ENCODE measurements at regions not wholly inside any gene's neighbourhood (a gene's known extent, or its start where the extent isn't known, plus 50 kb on each side); places are given as distances from the start of the nearest gene placed in this dataset.
"Not testable (repeated sequence)": the region's sequence is repeated elsewhere in the genome, so short reads cannot be mapped to it uniquely, and the experiment has no call there.

DNA sequence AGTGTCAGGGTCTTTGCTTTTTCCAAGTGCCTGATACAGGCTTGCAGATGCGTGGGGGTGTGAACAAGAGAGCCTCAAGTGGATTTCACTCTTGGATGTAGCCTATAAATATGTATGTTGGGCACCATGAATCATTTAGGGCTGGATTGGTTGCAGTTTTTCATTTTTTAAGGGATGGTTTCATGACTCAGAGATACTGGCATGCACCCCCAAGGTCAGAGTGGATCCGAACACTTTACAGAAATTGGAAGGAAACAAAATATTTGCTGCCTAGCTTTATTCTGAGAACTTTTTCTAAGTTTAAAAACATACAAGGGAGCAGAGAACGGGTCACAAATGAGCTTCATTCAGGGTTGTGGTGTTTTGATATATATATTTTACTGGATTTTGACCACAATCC, 436.8 kb upstream of the ERCC4 start:
- no peak for DNase-seq

GRCh38 chr16:13489416-13489815, 430.5 kb upstream of the ERCC4 start:
- not testable (repeated sequence) for DNase-seq

GRCh38 chr16:13492046-13492445, 427.9 kb upstream of the ERCC4 start:
- no peak for DNase-seq

DNA sequence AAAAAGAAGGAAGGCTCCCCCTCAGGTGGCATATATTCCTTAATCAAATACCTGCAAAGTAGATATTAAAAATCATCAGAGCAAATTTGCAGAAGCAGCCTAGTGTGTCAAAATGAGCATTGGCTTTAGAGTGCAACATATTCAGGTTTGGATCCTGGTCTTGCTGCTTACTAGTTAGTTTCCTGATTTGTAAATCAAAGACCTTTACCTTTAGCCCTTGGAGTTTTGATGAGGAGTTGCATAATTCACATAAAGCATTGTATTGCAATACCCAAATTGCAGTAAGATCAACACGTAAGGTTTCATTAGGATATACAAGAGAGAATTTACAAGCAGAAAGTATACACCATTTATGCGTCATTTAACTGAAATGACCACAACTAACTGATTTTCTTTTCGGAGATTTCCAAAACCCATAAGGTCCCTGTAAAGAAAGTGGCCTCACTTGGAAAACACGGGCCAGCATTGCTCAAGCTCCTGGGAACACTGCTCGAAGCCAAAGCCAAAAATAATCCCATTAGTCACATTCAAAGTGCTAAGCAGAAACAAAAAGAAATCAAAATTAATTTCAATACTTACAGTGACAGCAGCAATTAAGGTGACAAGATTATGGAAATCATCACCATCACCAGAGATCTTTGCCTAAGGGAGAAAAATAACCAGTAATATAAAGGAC, 415.9 kb upstream of the ERCC4 start:
- no peak for DNase-seq

- no peak for DNase-seq
These were observed 412.4 kb upstream of the ERCC4 start for GRCh38 chr16:13507530-13507929.

- no peak for DNase-seq
These were observed 409.4 kb upstream of the ERCC4 start for GRCh38 chr16:13510425-13511151.

DNA sequence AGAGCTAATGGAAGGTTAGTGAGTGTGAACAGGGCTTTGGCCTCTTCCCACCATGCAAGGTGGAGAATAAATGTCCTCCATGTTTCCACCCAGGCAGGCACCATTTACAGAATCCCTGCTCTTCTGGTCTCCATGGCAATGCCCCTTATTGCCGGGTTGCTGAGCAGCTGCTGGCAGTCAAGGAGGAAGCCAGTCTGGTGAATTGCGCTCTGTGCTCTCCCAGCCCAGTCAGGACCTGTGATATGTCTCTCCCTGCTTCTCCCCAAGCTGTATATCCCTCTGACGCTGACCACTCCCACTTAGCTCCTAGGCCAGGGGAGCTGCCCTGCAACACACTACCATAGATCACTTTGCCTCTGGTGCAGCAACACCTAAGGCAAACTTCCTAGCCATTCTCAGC, 402.1 kb upstream of the ERCC4 start:
- no peak for DNase-seq

DNA sequence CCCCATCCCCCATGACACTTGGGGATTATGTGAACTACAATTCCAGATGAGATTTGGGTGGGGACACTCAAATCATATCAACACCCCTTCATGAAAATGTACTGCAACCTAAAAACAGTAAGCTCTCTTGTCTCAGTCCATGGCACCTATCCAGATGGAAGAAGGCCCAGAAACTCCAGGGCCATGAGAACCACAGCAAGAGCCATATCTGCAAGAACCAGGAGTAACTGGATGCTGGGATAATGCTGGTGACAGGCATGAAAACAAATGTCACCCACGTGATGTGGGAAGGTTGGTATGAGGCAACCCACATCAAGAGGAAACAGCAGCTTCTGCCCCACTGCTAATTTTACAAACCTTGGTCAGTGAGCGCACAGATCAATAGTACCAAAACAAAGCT, 400.1 kb upstream of the ERCC4 start:
- no peak for DNase-seq

GRCh38 chr16:13521356-13521755, 398.6 kb upstream of the ERCC4 start:
- DNase-seq, result no peak

GRCh38 chr16:13527332-13527731, 392.6 kb upstream of the ERCC4 start:
- DNase-seq, result no peak

DNA sequence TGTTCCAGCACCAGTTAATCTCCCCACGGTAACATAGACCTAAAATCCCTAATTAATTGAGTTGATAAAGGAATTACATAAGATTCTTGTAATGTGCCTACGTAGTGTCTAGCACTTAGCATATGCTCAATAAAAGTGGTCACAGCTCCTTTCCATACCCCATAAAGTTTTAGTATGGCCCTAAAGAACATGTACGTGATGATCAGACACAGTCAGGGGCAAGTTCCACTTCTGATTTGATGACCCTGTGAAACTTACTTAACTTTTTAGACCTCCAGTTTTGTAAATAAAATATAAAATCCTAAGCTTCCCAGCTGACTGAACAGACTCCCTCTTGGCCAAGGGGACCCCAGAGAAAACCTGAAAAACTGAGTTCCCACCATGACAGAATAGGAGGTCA, 391.3 kb upstream of the ERCC4 start:
- DNase-seq, result no peak

GRCh38 chr16:13529193-13529982, 390.6 kb upstream of the ERCC4 start:
- DNase-seq, result no peak

DNA sequence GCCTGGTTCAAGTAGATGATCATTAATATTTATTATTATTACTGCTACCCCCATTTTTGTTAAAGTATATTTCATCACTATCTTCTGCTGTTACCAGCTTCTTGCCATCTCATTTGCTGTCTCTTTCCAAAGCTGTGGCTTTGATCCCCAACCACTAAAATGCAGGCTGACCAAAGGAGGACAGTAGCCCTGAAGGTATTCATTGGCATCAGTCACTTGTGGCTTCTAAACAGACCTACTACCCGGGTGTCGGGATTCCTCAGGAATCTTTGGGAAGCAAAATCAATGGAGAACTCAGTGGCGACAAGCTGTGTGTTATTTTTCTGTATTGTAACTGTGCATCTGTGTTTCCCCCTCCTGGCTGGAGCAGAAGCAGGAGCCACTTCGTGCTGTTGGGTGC, 379.2 kb upstream of the ERCC4 start:
- DNase-seq, result no peak

- DNase-seq, result no peak
These were observed 377.7 kb upstream of the ERCC4 start for GRCh38 chr16:13542284-13542683.

DNA sequence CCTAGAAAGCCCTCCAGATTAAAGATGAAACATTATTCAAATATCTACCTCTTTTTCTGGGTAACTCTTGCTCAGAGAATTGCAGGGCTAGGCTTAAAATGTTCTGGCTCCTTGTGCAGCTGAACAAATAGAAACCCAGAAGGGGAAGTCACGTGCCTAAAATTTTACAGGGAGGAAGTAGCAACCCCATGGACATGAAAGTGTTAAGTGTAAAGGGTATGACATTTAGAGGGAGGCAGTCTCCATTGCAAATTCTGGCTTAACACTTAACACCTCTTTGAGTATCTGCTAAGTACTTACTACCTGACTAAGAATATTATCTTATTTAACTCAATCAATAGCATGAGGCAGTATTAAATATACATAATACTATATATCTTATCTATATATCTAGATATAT, 376.1 kb upstream of the ERCC4 start:
- no peak for DNase-seq

DNA sequence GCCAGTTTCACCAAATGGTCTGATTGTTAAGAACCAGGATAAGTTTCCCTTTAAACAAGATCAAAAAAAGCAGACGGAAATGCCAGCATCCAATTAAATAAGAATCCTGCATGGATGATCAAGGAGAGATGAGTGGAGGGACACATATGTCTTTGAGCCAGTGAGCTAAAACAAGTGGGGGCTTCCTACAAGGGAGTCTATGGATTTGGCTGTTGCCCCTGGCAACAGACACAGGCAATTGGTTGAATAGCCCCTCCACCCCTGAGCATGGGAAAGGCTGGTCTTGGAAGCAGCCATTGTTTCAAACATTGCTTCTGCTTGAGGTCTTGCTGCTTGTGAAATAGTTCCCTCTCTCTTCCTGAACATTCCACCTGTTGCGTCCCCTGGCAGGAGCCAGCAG, 374.7 kb upstream of the ERCC4 start:
- DNase-seq, result no peak

- DNase-seq, result no peak
These were observed 369.7 kb upstream of the ERCC4 start for GRCh38 chr16:13550254-13550653.

DNA sequence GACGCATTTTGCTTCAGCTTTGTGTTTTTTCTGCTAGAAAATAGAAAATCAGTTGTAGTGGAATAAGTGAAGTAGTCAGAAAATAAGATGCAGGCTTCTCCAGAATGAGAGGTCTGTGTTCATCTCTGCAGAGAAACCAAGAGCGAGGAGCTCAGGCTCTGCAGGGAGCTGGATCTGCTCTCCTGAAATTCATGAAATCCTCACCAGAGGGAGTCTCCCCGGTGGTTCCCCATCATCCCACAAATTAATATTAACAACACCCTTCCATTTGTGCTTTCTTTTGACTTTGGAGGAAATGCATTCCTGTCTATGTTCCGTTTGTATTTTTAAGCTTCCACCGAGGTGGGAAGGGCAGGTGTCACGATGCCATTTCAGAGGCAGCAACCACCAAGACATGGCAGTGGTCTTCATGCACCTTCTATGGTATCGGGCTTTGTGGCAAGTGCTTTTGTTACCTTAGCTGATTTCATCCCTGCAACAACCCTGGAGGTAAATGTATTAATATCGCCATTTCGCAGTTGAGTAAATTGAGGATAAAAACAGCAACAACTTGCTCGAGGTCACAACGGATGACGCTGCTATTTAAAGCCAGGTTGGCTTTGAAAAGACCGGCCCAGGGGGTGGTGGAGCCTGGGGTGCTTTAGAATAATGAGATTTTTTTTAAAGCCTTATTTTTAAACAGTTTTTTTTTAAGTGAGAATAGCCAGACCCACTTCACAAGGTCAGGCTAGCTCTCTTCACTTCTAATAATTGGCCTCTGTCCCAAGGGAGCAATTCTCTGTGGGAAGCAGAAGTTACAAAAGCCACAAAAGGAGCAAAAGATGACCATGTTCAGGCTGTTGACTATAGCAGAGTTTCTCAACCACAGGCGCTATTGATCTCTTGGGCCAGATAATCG, 367.6 kb upstream of the ERCC4 start:
- no peak for DNase-seq

DNA sequence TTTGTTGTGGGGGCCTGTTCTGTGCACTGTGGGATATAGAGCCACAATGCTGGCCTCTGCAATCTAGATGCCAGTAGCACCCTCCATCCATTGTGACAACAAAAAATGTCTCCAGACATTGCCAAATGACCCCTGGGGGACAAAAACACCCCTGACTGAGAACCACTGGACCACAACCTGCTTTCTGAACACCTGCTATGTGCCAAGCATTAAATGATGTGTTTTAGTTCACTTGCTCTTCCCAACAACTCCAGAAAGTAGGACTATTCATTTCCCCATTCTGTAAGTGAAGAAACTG, 367.0 kb upstream of the ERCC4 start:
- no peak for DNase-seq

- DNase-seq, result no peak
These were observed 366.4 kb upstream of the ERCC4 start for GRCh38 chr16:13553453-13553985.

DNA sequence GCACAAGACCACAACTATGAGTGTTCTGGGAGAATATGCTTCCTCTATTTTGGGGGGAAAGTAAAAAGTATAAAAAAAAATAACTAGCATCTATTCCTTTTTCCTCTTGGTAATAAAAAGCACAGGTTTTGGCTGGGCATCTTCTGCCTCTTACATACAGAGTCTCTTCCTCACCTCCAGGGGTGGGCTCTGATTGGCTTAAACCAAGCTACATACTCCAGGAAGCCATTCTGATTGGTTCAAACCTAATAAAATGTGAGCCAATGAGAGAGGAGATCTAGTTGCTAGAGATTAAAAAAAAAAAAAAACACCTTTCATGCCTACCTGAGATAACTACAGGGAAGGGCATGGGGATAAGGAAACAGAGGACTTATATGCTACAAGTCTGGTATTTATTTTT, 365.9 kb upstream of the ERCC4 start:
- DNase-seq, result no peak

GRCh38 chr16:13554643-13555042, 365.3 kb upstream of the ERCC4 start:
- no peak for DNase-seq

- no peak for DNase-seq
These were observed 362.5 kb upstream of the ERCC4 start for GRCh38 chr16:13557418-13557817.
